Small intestine (tissue), 7 donors: ENCODE measurements at regions not wholly inside any gene's neighbourhood (a gene's known extent, or its start where the extent isn't known, plus 50 kb on each side); places are given as distances from the start of the nearest gene placed in this dataset.

ENCODE experiments used
- DNase-seq, 2 donors: peaks; one replicate each; pipeline versions ENCODE4 v3.0.0 to v3.0.0-alpha.2; 2013
- FAIRE-seq: peaks from 2 replicates; lab custom pipeline; 2012; peaks lifted over from hg19 to GRCh38; lab: Jason Lieb, UNC
- H3K27ac ChIP-seq, 3 donors: one replicate each; pipeline ENCODE4 v1.5.1; 2013; ENCODE audit warnings: low read length in 2 of 3, mild to moderate bottlenecking in 2 of 3, control low read depth in 1 of 3, inconsistent platforms in 1 of 3, low read depth in 1 of 3, moderate library complexity in 1 of 3
- H3K27me3 ChIP-seq, 3 donors: one replicate each; pipeline ENCODE4 v1.6.1; 2013; ENCODE audit warnings: low read length in 3 of 3, inconsistent platforms in 1 of 3; ENCODE audit not compliant: control insufficient read depth in 3 of 3, insufficient read depth in 3 of 3
- H3K36me3 ChIP-seq, 3 donors: one replicate each; pipeline ENCODE4 v1.6.1; 2013; ENCODE audit warnings: low read length in 3 of 3, inconsistent platforms in 1 of 3, low read depth in 1 of 3, mild to moderate bottlenecking in 1 of 3, moderate library complexity in 1 of 3; ENCODE audit not compliant: control insufficient read depth in 3 of 3, insufficient read depth in 2 of 3
- H3K4me1 ChIP-seq, 3 donors: one replicate each; pipeline ENCODE4 v1.6.1; 2013; ENCODE audit warnings: low read length in 2 of 3, inconsistent platforms in 1 of 3, low read depth in 1 of 3, mild to moderate bottlenecking in 1 of 3, moderate library complexity in 1 of 3; ENCODE audit not compliant: control insufficient read depth in 3 of 3, insufficient read depth in 2 of 3
- H3K4me3 ChIP-seq, 3 donors: one replicate each; pipeline ENCODE4 v1.5.1; 2013; ENCODE audit warnings: low read length in 3 of 3, control low read depth in 1 of 3, inconsistent platforms in 1 of 3, low read depth in 1 of 3, mild to moderate bottlenecking in 1 of 3, moderate library complexity in 1 of 3
- H3K9me3 ChIP-seq, 2 donors: one replicate each; pipeline ENCODE4 v1.6.1; 2013; ENCODE audit warnings: low read depth in 1 of 2, low read length in 1 of 2; ENCODE audit not compliant: control insufficient read depth in 2 of 2, insufficient read depth in 1 of 2
- WGBS, 3 donors: extraction: QIAGEN DNeasy Blood & Tissue Kit; methylation state at CpG; one replicate each; pipeline ENCODE4 v1.1.7; 2013; 5-methylcytosine and 5-hydroxymethylcytosine counted together
- donor health status: healthy with polysubstance abuse.
- donor health status: control.
- donor health status: control.
- donor health status: Bipolar disorder and iron deficiency.
- donor health status: healthy.

GRCh38 chr15:47289656-47290055, 427.6 kb upstream of the SEMA6D start:
- DNase-seq (no peak), FAIRE-seq (no peak)
- H3K4me1 ChIP-seq: no peaks in the 10 kb centered on the region
- H3K27me3 ChIP-seq: no peaks in the 10 kb centered on the region
- H3K4me3 ChIP-seq: no peak overlapping the region
- no peaks in the 10 kb centered on the region for H3K36me3 ChIP-seq
- 88 to 93% (median 90%) methylated on average over 2 of the region's 2 CpGs for WGBS, 3 donors
- H3K9me3 ChIP-seq: no peaks in the 10 kb centered on the region
- H3K27ac ChIP-seq: no peak overlapping the region

DNA sequence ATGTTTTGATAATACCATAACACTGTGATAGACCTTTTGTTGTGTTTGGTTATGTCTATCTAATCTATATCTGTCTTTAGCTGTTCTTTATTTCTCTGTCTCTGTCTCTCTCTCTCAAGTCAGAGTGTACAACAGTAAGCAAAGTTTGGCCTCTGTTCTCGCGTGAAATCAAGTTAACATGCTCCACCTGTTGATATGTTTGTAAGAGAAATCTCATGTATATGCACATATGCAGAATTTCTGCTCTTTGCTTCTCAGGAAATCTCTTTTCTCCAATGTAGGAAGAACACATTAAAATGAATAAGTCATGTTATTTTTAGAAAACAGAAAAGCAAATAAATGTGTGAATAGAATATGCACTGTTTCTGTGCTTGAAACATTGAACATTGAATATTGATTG, 425.5 kb upstream of the SEMA6D start:
- H3K27ac ChIP-seq: no peak overlapping the region
- H3K4me3 ChIP-seq: no peak overlapping the region
- DNase-seq (no peak), FAIRE-seq (no peak)
- no peaks in the 10 kb centered on the region for H3K4me1 ChIP-seq
- H3K27me3 ChIP-seq: no peaks in the 10 kb centered on the region
- no peaks in the 10 kb centered on the region for H3K9me3 ChIP-seq
- H3K36me3 ChIP-seq: no peaks in the 10 kb centered on the region
- 66 to 80% (median 78%) methylated on average over 2 of the region's 2 CpGs for WGBS, 3 donors

- Histone ChIP-seq H3K27me3 (no peaks in the 10 kb centered on the region), H3K36me3 (no peaks in the 10 kb centered on the region), H3K4me3 (no peak overlapping the region), H3K4me1 (no peaks in the 10 kb centered on the region), H3K27ac (no peak overlapping the region), H3K9me3 (no peaks in the 10 kb centered on the region)
- DNase-seq: no peak
- WGBS, 3 donors: 70 to 75% (median 72%) methylated on average over 6 of the region's 6 CpGs
- no peak for FAIRE-seq
These were observed 424.6 kb upstream of the SEMA6D start for GRCh38 chr15:47292638-47293190.

DNA sequence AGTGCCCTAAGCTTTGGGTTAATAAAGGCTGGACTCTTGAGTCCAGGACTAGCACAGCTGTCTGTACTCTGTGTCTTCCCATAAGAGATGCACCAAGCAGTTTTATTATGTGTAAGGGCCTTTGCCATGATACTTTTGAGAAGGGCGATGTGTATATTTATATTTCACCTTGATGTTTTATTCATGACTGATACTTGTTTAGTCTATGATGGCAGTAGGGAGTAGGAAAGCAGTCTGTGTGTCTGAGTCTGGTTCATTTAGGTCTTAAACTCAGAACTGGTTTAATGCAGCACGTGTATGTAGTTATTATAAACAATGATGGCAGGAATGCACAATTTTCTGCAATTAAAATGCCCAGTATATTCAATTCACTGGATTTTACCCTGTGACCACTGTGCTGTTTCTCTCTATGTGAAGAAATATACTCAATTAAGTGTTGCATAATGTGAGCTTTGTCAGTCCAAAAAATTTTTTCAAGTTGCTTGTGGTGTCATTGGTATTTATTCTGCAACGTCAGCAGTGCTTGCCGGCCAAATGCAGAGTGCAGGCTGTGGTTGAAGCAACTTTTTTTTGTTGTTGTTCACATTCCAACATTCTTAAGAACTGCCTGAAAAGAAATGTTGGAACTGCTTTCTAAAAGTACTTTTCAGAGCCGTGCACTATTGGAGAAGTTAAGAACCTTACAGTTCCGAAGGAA, 423.7 kb upstream of the SEMA6D start:
- Histone ChIP-seq H3K4me1 (no peaks in the 10 kb centered on the region), H3K9me3 (no peaks in the 10 kb centered on the region), H3K36me3 (no peaks in the 10 kb centered on the region), H3K27ac (no peak overlapping the region), H3K27me3 (no peaks in the 10 kb centered on the region), H3K4me3 (no peak overlapping the region)
- 50 to 64% (median 60%) methylated on average over 6 of the region's 6 CpGs for WGBS, 3 donors
- no peak for FAIRE-seq
- DNase-seq: peak in 1 of 2 donors; percentile 14

GRCh38 chr15:47294765-47295259, 422.5 kb upstream of the SEMA6D start:
- FAIRE-seq (no peak), DNase-seq (no peak)
- Histone ChIP-seq H3K4me1 (no peaks in the 10 kb centered on the region), H3K4me3 (no peak overlapping the region), H3K27me3 (no peaks in the 10 kb centered on the region), H3K36me3 (no peaks in the 10 kb centered on the region), H3K9me3 (no peaks in the 10 kb centered on the region), H3K27ac (no peak overlapping the region)
- WGBS, 3 donors: 57 to 70% (median 65%) methylated on average over 3 of the region's 3 CpGs

DNA sequence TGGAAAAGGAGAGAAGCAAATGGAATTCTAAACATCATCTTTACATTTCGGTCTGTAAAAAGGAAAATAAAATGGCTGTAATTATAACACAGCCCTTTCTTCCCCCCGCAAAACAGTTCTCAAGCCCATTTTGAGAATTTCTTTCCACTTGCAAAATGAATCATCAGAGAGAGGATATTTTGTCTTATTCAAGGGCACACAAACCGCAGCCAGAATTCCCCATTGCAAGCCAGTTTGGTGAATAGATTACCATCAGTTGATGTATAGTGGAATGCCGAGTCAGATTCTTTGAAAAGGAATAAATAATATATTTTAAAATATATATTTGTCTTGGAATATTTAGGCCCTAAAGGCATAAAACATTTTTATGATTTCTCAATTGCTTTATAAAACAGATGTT, 420.4 kb upstream of the SEMA6D start:
- Histone ChIP-seq H3K4me3 (no peak overlapping the region), H3K27me3 (no peaks in the 10 kb centered on the region), H3K27ac (no peak overlapping the region), H3K4me1 (no peaks in the 10 kb centered on the region), H3K36me3 (no peaks in the 10 kb centered on the region), H3K9me3 (no peaks in the 10 kb centered on the region)
- no peak for DNase-seq
- 89 to 94% (median 91%) methylated on average over 4 of the region's 4 CpGs for WGBS, 3 donors
- no peak for FAIRE-seq

GRCh38 chr15:47299846-47300434, 417.4 kb upstream of the SEMA6D start:
- Histone ChIP-seq H3K9me3 (no peaks in the 10 kb centered on the region), H3K27ac (no peak overlapping the region), H3K4me1 (no peaks in the 10 kb centered on the region), H3K4me3 (no peak overlapping the region), H3K27me3 (no peaks in the 10 kb centered on the region), H3K36me3 (no peaks in the 10 kb centered on the region)
- FAIRE-seq: no peak
- no peak for DNase-seq
- 62 to 77% (median 75%) methylated on average over 5 of the region's 5 CpGs for WGBS, 3 donors

DNA sequence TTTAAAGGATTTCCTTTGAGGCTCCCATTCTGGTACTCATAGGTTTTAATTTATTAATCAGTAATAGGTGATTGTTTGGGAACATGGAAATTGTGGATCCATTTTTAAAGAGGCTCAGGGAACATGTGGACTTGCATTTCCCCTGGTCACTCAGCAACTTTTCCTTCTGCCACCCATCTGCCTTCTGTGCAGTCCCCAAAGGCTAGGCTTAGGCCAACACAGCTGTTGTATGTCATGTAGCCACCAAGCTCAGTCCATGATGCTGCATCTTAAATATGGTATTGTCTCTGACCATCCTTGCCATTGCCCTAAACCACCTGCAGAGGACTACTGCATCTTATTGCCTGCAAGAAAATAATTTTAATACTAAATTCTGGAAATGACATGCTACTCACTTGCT, 416.7 kb upstream of the SEMA6D start:
- no peaks in the 10 kb centered on the region for H3K36me3 ChIP-seq
- FAIRE-seq: no peak
- H3K9me3 ChIP-seq: no peaks in the 10 kb centered on the region
- no peak overlapping the region for H3K27ac ChIP-seq
- H3K4me3 ChIP-seq: no peak overlapping the region
- DNase-seq: no peak
- H3K27me3 ChIP-seq: no peaks in the 10 kb centered on the region
- H3K4me1 ChIP-seq: no peaks in the 10 kb centered on the region
